NCI-H146 (cell line): ENCODE measurements at regions not wholly inside any gene's neighbourhood (a gene's known extent, or its start where the extent isn't known, plus 50 kb on each side); places are given as distances from the start of the nearest gene placed in this dataset.

ENCODE experiments used
- DNase-seq: peaks from one replicate; lab custom pipeline; 2025; lab: John Stamatoyannopoulos, UW

DNA sequence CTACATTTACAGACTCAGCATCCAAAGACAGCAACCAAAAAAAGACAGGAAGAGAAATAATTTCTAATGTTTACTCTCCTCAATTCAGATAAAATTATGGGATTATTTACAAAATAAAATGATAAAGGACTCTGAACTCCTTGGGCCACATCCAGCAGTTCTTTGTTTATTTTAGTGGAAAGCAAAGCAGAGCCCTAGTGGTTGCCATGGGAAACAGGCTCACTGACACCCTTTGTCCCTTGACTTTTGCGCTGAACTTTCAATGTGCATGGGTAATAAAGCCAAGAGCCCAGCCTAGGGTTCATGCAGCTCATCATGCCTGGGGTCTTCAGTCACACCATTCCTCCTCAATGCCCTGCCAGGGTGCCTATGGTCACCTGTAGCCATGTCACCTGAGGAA is 442.6 kb upstream of the IGFBP3 start:
- no peak for DNase-seq

DNA sequence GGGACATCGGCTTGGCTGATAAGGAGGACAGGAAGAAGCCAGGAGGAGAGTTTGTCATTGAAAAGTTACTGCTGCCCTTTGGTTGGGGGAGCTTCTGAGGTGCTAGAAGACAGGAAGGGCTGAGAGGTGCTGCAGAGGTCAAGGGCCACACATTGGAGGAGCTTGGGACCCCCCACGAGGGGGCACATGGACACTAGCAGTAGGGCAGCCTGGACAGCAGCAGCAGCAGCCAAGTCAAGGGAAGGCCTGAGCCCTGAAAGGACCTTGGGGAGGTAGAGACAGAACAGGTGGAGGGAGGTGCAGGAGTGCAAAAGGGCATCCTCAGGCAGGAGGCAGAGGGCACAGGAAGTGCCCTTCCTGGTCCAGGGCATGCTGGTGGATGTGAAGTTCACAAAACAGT is 439.7 kb upstream of the IGFBP3 start:
- DNase-seq = no peak

DNA sequence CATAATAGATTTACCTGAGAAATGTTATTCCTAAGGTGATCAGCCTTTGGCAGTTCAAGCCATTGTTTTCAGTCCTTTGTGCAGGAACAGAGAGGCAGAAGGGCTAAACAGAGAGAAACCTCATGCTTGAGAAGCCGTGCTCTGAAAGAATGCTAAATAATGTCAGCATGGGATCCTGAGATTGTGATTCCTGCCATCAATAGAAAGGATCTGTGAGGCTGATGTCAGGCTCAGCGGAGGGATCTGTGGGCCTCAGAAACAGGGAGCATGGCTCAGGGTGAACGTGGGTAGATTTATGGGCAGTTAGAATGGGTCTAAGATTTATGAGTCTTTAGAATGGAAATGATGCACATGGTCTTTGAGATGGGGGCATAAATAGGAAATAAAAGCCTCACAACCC is 439.2 kb upstream of the IGFBP3 start:
- DNase-seq = no peak

GRCh38 chr7:46357851-46358250 is 436.8 kb upstream of the IGFBP3 start:
- DNase-seq = no peak

GRCh38 chr7:46357290-46357689 is 436.2 kb upstream of the IGFBP3 start:
- no peak for DNase-seq

DNA sequence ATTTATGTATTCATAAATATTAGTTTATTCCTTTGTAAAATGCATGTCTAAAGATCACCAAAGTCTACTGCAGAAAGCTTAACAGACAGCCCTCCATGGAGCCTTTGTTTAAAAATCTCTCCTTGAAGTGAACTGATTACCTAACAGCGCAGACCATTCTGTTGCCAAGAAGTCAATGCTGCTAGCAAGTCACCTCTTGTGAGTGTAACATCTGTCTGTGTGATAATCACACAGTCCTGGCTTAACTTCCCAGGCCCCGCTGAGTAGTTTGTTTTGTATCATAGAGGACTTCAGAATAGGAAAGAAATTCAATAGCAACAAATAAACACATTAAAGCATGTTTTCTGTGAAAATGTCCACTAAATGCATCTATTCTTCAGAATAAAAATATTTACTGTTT is 435.3 kb upstream of the IGFBP3 start:
- no peak for DNase-seq

DNA sequence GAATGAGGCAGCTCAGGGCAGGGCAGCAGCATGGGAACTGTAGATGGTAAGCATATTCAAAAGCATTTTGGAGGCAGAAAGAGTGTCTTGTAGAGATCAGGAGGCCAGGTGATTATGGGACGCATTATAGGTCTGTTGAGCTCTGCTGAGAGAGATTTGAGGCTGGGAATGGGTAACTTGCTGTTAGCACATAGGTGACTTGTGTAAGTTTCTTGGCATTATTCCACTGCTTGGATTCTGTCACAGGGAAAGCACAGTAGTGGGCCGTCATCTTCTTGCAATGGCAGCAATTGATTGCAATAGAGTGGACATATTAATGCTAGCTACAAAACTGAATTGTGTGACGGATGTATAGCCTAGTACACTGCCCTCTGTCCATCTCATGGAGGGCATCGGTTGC is 434.3 kb upstream of the IGFBP3 start:
- no peak for DNase-seq

- DNase-seq = peak; percentile 27
Measured at GRCh38 chr7:46352004-46352954, 431.2 kb upstream of the IGFBP3 start.

DNA sequence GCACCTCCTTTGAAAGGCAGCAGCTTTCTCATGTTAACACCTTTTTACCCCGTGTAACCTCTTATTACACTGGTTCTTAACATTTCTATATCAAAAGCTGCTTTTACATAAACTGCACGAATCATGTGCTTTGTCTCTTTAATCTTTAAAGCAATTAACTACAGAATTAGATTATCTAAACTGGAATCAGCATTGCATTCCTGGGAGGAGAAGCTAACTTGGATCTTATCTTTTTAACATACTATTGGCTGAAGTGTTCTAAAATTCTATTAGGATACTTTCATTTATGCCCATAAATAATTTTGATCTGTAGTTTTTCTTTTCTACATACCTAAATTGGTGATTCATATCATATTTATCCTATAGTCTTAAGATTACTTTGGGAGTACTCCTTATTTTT is 428.4 kb upstream of the IGFBP3 start:
- no peak for DNase-seq

- DNase-seq = no peak
Measured at GRCh38 chr7:46344533-46344932, 423.5 kb upstream of the IGFBP3 start.

- no peak for DNase-seq
Measured at GRCh38 chr7:46343802-46344201, 422.7 kb upstream of the IGFBP3 start.

DNA sequence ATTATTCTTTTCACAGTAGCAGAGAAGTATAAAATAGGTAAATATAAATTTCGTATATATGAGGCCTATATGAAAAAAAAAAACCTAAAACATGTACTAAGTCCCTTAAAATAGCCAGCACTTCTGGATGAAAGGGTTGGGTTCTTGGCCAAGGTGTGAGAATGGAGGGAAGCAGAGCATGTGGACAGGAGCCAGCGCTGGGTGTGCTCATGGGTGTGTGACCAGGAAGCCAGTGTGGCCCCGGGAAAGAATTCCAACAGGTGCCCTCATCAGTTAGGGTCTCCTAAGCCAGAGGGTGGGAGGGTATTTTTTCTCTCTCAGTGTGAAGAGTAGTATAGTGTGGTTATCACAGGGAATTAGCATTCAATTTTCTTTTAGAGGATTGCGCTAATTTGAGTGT is 401.9 kb upstream of the IGFBP3 start:
- DNase-seq = no peak

GRCh38 chr7:46321556-46322205 is 400.6 kb upstream of the IGFBP3 start:
- DNase-seq = no peak

DNA sequence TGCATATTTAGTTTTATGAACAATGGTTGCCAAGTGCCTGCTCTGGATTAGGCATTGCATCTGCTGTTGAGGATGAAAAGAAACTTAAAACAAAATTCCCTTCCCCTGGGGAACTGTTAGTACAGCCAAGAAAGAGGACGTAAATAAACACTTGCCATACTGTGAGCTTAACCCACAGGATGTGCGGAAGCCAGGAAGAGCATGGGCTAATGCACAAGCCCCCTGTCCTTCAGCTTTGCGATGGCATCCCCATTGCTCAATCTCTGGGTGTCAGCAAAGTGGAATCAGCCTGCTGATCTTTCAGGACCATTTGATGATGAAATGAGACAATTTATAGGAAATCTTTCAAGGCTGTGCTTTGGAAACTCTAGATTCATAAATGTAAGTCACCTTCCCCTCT is 399.9 kb upstream of the IGFBP3 start:
- DNase-seq = no peak

- DNase-seq = no peak
Measured at GRCh38 chr7:46319841-46320240, 398.8 kb upstream of the IGFBP3 start.

DNA sequence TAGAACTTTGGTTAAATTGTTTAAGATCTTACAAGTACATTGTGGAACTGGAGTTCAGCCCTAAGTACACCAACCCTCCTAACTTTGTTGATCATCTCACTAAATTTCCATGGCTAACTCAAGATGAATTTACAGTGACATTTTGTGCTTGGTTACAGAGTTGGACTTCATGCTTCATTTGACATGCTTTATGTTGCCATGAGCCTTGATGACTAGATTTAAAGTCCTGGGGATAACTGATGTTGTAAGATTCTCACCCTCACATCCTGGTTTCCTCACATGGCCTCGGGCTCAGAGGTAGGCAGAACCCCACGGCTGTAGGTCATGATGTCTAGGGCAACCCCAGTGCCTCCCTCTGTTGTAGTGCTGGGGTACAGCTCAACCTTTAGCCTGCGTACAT is 397.2 kb upstream of the IGFBP3 start:
- no peak for DNase-seq

DNA sequence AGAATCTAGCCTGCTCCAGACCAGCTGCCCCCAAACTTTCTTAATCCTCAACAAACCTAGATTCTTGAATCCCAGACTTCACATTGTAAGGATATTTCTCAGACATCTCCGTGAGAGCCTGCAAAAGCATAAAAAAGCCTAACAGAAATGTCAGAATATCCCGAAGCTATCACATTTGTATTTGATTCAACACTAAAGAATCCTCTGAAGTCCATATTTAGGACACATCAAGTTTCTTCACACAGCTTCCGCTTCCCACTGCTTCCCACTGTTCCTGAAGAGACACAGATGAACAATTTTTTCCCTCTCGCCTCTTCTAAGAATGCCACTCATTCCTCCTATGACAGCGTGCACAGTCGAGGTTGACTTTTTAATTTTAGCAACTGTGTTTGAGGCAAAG is 396.2 kb upstream of the IGFBP3 start:
- no peak for DNase-seq

GRCh38 chr7:46315891-46316290 is 394.8 kb upstream of the IGFBP3 start:
- no peak for DNase-seq

DNA sequence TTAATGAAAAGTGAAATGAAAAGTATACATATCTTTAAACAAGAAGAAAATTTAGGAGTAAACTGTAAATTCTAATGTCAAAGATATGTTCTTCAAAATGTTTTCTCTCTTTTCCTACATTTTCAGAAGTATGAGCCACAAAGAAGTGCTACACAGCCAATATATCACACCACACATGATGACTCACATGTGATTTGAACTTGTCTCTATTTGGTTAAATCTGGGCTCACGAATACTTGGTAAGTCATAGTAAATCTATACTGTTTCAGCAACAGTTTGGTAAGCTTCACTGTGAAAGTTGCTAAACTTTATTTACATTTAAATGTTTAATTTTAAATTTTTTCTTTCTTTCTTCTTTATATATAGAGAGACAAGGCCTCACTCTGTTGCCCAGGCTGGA is 380.6 kb upstream of the IGFBP3 start:
- no peak for DNase-seq

GRCh38 chr7:46297515-46297914 is 376.4 kb upstream of the IGFBP3 start:
- no peak for DNase-seq

- no peak for DNase-seq
Measured at GRCh38 chr7:46296526-46296925, 375.5 kb upstream of the IGFBP3 start.

DNA sequence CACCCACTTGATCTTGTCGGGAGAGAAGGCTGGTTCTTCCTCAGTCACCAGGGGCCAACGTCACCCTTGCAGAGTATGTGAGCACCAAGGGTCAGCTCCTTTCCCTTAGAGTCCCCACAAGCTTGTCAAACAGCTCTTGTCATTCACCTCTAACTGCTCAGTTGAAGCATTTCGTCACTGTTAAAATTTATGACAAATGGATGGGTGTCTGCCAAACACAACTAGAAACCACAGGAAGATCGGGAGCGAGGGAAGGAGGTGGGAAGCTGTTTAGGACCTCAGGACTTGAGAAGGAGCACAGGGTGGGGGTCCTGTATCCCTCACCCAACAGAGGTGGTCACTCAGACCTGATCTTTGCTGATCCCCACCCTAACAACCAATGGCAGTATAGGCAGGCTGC is 373.3 kb upstream of the IGFBP3 start:
- no peak for DNase-seq

DNA sequence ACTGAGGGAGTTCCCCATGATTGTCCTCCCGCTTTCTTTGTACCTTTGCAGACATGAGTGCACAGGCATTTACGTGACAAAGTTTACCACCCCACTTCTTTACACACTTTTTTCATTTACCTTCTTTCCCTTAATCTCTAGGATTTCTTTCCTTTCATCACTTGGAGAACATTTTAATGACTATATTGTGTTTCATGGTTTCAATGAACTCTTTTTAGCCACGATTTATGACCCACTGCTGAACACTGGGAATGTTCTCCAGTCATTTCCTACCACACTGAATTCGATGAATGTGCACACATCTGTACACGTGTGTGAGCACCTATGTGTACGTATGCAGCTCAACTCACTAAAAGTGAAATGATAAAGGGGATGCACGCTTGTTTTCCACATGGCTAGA is 371.7 kb upstream of the IGFBP3 start:
- no peak for DNase-seq
